Left ventricle myocardium superior (tissue), 1 donor: ENCODE measurements at regions not wholly inside any gene's neighbourhood (a gene's known extent, or its start where the extent isn't known, plus 50 kb on each side); places are given as distances from the start of the nearest gene placed in this dataset.
"Not testable (repeated sequence)": the region's sequence is repeated elsewhere in the genome, so short reads cannot be mapped to it uniquely, and the experiment has no call there.

Experiments
- ATAC-seq: fragments of 200-7000 bp; cut with Tn5 transposase; one replicate; pipeline ENCODE4 v1.9.1; 2020; ENCODE audit warnings: mild to moderate bottlenecking, moderate library complexity
- DNase-seq: peaks from one replicate; pipeline ENCODE4 v3.0.0-alpha.2; 2020
- intact Hi-C: fragments of 100-400 bp; cut with micrococcal nuclease; formaldehyde crosslinking; loops from one replicate; pipeline ENCODE4 v1.11.0; 2022
- donor health status: DM: no; HTN: yes; CAD: no; lungs with severe emphysema.

DNA sequence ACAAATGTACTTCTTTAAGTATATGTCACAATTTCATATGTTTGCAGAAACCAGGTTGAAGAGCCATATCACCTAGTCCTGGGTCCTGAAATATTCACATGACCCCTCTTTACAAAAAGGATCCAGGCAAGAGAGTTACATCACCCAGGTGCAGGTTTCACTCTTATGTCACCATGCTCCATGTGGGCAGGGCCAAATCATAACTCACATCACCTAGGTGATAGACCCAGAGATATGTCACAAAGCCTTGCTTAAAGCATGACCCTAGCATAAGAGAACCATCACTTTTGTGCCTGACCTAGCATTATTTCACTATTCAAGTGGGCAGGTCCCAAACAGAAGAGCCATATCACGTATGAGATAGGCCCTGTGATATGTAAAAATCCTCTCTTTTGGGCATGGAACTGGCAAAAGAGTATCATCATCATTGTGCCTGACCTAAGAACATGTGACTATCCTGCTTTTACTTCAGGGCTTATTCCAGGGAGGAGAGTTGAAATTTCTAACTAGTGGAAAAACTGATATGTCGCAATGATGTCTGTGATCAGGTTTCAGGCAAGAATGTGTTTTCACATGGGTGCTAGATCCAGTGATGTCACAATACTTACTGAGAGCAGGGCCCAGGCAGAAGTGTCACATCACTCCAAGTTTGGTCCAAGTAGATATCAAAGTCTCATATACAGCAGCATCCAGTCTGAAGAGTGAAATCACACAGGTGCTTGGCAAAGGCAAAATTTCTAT, 909.9 kb upstream of the AMELY start:
- no peak for DNase-seq
- ATAC-seq = no peak
- intact Hi-C loops = no loop called here

DNA sequence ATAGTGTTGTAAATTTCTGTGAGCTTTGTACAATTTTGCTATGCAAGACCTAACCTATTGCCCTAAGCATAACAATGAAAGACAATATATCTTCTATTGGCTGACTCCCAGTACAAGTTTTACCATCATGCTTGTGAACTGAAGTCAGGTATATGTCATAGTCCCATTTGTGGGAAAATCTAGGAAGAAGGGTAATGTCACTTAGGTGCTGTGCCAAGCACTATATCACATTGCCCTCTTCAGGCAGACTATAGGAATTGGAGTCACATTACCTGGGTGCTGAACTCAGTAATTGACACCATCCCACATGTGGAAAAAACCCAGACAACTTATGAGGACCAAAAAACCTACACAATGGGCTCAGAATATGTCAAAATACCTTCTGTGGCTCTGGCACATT, 907.4 kb upstream of the AMELY start:
- DNase-seq (no peak), ATAC-seq (no peak)
- intact Hi-C loops = no loop called here

DNA sequence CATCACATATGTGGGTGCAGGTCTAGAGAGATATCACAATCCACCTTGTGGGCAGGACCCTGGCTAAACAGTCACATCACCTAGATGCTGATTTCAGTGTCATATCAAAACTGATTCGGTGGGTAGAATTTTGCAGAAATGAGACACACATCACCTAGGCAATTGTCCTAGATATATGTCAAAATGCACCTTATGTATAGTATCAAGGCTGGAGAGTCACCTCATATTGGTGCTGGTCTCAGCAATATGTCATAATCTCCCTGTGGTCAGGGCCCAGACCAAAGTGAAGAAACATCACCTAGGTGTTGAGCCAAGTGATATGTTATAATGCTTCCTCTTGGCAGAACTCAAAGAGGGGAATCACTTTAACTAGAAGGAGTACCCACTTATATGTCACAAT, 905.0 kb upstream of the AMELY start:
- ATAC-seq = no peak
- DNase-seq = no peak
- intact Hi-C loops = no loop called here

DNA sequence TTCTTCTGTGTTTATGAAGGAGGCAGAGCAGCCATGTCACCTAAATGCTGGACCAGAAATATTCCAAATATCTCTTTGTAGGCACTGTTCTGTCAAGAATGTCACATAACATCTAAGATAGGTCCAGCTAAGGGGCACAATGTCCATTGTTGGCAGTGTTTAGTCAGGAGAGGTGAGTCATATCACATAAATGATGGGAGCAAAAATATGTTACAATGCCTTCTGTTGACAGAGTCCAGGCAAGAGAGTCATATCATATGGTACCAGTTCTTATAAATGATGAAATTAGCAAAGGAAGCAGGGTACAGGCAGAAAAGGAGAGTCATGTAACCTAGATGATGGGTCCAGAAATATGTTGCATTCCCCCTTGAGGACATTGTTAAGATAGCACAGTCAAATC, 904.4 kb upstream of the AMELY start:
- intact Hi-C loops = no loop called here
- ATAC-seq = no peak
- no peak for DNase-seq

DNA sequence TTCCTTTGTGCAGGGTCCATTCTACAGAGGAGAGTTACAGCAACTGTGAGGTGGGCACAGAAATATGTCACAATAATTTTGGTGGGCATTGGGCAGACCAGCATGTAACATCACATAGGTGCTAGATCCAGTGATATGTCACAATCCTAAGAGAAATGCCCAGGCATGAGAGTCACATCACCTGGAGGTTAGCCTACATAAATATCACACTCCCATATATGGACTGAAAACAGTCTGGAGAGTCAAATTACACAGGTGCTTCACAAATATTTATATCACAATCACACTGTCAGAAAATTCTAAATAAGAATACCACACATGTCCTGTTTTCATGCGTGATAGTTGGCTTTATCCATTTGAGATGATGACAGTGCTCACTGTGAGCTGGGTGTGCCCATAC, 903.7 kb upstream of the AMELY start:
- intact Hi-C loops = no loop called here

DNA sequence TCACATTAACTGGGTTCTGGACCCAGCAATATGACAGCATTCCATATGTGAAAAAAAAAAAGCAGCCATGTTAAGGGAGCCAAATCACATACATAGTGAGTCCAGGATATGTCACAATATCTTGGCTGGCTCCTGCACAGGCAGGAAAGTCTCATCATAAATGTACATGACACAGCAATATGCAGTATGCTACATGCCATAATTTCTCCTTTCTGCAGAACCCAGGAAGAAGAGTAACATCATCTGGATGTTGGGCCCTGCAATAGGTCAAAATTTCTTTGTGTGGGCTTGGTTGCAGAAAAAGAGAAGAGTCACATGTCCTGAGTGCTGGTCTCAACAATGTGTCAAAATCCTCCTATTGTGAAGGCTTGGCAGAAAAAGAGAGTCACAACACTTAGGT, 902.8 kb upstream of the AMELY start:
- DNase-seq = no peak

More for the DNA sequence above, 903.7 kb upstream of the AMELY start:
- ATAC-seq = no peak
- no peak for DNase-seq

DNA sequence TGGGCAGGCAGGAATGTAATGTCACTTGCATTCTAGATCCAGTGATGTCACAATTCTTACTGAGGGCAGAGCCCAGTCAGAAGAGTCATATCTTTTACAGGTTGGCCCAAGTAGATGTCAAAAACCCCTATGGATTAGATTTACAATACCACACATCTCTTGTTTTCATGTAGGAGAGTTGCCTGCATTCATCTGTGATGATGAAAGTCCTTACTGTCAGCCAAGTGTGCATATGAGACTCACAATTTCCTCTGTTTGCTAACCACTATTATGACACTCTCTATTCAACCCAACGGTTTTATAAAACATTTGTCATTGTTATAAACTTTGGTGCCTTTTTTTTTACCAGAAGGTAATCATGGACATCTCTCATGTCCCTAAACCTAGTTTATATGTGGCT, 898.8 kb upstream of the AMELY start:
- intact Hi-C loops = no loop called here
- DNase-seq (no peak), ATAC-seq (no peak)

More for the DNA sequence above, 902.8 kb upstream of the AMELY start:
- ATAC-seq = no peak
- intact Hi-C loops = no loop called here

DNA sequence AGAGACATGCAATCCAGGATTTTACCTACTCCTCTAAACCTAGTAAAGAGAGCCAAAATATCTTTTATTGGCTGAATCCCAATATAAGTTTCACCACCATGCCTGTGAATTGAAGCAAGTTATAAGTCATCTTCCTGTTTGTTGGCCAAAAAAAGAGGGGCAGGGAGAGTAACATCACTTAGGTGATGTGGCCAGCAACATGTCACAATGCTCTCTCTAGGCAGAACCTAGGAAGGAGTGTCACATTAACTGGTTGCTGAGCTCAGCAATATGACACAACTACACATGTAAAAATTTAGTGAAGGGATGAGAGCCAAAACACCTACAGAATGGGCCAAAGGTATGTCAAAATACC, 895.9 kb upstream of the AMELY start:
- no peak for ATAC-seq
- DNase-seq = no peak
- intact Hi-C loops = no loop called here

DNA sequence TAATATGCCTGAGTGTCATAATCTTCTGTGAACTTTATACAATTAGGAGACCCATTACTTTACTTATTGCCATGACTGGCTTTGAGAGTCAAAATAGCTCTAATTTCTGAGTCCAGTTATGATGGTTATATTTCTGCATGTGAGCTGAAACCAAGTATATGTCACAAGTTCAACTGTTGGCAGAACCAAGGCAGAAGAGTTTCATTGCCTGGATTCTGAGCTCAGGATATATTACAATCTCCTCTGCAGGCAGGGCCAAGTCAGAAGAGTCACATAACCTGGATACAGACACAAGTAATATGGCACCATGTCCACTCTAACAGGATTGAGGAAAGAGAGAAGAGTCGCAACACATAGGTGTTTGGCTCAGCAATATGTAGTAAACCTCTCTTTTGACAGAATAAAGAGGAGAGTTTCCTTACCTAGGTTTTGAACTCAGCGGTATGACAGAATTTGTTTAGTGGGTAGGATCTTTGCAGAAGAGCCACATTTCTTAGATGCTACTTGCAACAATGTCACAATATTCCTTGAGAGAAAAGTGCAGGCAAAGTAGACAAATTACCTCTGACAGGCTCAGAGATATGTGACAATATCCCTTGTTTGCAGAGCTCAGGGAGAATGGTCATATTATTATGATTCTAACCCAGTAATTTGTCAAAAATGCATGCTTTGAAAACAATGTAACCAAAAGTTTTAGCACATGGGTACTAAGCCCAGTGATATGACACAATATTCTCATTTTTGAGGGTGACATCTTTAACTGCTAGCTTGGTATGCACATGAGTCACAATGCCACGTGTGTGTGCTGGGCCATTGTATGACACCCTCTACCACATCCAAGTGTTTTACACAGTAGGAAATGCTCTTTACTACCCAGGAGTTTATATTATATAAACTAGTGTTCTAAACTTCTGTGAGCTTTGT, 895.3 kb upstream of the AMELY start:
- intact Hi-C loops = no loop called here
- no peak for ATAC-seq
- DNase-seq = no peak

DNA sequence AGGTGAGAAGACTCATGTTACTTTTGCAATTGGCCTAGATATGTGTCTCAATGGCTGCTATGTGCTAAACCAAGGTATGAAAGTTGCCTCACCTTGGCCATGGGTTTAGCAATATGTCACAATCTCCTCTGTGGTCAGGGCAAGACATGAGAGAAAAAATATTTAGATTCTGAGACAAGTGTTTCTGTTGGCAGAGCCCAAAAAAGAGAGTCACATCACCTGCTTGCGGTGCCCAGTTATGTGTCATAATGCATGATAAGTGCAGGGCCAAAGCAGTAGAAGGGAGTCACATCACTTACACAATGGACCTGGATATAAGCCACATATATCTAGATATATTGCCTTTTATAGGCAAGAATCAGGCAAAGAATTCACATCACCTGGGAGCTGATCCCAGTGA, 894.1 kb upstream of the AMELY start:
- ATAC-seq (no peak), DNase-seq (no peak)
- intact Hi-C loops = no loop called here

DNA sequence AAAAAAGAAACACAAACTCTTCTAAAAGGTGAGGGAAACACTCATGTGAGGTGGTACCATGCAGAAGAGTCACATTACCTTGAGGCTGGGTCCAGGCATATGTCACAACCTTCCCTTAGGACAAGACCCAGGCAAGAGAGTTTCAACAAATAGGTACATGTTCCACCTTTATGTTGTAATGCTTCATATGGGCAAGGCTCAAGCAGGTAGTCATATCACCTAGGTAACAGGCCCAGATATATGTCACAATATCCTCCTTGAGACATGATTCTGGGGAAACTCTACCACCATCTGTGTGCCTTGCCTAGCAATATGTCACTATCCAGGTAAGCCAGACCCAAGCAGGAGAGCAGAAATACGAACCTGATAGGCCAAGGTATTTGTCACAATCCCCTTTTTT, 892.2 kb upstream of the AMELY start:
- no peak for DNase-seq
- intact Hi-C loops = no loop called here
- no peak for ATAC-seq

DNA sequence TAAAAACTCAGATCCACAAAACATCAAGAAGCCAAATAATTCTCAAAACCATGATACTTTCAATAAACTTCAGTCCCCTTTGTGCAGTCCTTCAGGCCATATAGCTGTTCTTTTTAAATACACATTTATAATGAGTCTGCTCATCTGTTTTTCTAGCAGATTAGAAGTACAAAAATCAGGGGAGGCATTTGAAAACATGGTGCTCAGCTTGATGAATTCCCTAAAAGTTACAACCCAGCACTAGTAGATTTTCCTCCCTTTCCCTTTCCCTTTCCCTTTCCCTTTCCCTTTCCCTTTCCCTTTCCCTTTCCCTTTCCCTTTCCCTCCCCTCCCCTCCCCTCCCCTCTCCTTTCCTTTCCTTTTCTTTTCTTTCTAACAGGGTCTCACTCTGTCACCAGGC, 884.6 kb upstream of the AMELY start:
- no peak for ATAC-seq
- no peak for DNase-seq
- intact Hi-C loops = no loop called here

DNA sequence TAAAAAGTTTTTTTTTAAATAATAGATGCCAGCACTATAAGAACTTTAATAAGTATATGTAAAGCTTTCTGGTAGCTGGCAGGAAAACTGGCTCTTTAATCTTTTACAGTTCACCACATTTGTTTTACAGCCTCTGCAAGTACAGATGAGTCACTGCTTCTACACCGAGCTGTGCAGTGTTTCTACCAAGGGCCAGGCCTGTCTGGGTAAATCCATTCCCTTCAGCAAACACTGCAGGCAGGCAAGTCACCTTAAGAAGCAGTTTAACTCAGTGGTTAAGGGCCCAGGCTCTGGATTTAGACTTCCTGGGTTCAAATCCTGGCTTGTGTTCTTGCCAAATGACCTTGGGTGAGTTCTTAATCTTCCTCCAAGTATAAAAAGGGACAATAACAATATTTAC, 882.9 kb upstream of the AMELY start:
- intact Hi-C loops = no loop called here
- no peak for ATAC-seq

DNA sequence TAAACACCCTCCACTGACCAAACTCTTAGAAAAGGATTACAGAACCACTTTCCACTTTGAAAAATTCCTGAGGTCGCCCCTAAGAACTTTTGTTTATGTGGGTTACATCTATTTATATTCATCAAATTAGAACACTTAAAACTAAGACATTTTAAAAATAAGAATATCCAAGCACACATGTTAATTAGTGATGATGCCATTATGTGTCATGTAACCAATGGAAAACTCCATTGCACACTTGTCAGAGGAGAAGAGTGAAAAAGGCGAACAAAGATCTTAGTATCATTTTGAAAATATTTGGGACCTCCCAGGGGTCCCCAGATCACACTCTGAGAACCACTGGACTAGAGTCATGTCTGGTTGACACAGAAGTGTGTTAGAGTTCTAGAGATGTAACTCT, 882.4 kb upstream of the AMELY start:
- DNase-seq (no peak), ATAC-seq (no peak)
- intact Hi-C loops = no loop called here

More for the DNA sequence above, 882.9 kb upstream of the AMELY start:
- DNase-seq = no peak

DNA sequence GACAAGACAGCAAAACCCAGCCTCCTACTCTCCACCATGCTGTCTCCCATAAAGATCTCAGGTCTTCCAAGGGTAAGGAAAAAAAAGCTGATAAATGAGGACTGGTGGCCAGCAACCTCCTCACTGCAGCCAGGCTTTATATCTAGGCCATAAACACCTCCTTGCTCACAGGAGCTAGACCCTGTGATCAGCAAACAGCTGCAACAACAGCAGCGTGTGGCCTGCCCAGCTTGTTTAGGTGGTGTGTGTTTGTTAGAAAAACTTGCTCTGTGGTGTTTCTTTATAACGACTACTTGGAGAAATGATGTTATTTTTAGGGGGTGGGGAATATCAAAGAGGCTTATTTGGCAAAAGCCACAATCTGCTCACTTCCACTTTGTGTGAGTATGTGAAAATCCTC, 880.9 kb upstream of the AMELY start:
- no peak for DNase-seq
- intact Hi-C loops = no loop called here
- no peak for ATAC-seq

DNA sequence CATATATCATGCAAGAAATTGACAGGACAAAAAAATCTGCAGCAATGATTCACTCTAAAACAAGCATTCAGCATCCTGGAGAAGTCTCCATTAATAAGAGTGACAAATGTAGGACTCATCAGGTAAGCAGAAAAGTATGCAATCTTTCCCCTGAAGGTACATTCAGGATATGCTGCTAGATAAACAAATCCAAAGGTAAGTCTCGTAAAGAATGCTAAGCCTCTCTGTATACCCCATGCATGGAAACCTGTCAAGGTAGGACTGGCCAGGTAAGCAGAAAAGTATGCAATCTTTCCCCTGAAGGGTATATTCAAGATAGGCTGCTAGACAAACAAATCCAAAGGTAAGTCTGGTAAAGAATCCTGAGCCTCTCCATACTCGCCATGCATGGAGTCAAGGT, 869.9 kb upstream of the AMELY start:
- DNase-seq = no peak
- intact Hi-C loops = no loop called here

DNA sequence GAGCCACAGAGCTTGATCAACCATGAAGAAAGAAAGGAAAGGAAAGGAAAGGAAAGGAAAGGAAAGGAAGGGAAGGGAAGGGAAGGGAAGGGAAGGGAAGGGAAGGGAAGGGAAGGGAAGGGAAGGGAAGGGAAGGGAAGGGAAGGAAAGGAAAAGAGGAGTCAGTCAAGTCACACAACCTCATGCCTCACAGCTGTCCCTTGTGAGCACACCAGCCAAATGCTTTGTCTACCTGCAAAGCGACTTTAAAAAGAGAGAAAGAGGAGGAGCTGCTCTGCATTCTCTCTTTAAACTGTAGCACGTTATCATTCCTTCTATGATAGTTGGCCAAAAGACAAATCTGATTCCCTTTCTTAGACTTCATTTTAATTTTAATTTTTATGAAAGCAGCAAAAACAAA, 863.9 kb upstream of the AMELY start:
- intact Hi-C loops, DNase-seq, ATAC-seq: not testable (repeated sequence)

More for the DNA sequence above, 869.9 kb upstream of the AMELY start:
- ATAC-seq = no peak

DNA sequence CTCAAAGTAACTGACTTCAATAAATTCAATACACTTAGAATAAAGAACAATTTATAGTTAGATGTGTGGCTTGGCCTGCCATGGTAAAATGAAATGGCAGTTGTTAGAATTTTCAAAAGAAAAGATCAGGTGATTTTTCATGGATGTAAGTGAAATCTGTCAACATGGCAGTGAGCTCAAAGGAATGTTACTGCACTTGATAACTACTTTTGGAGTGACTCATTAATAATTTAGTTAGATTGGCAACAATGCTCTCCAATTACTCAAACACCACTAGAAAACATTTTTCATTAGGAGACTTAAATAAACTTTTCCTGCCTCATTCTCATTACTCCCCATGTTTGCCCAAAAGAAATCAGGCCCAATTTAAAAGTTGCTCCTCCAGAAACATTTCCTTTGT, 860.2 kb upstream of the AMELY start:
- DNase-seq = no peak
- no peak for ATAC-seq
- intact Hi-C loops = no loop called here

DNA sequence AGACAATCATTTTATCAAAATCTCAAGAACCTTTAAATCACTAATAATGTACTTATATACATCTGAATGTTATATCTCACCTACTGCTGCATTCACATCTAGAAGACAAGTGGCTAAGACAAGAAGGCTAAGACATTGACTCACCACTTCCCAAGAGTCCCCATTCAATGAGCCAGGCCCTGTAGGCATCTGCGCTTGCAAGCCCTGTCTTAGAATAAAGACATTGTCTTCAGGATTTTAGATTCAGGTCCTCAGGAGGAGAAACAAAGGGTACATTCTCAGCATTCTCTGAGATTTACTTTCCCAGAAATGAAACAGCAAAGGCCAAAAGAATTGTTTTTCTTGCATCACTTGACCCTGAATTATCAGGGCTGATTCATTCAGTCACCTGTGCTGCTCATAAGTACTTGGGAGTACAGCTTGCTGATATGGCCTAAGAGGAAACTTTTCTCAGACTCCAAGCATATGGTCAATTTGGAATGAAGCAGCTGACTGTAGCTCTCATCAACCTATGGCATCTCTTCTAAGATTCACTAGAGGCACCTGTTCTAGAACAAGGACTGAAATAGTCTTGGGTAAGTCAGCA, 858.3 kb upstream of the AMELY start:
- ATAC-seq (no peak), DNase-seq (no peak)
- intact Hi-C loops = no loop called here

DNA sequence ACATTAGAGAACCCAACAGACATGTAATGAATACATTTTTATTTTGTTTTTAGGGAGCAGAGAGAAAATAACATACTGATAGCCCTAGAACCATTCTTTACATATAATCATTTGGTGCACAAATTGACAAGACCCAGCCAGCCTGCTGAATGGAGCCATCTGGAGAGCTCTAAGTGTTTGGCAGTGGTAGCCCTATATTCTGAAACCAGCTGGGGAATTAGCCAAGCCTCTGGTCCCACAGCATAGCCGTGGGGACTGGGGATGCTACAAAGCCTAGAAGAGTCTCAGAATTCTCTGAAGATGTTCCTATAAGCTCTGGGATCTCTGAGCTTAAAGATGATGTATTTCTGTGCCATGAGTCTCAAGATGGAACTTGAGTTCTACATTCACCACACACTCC, 857.3 kb upstream of the AMELY start:
- DNase-seq (no peak), ATAC-seq (no peak)
- intact Hi-C loops = no loop called here
